Hematopoietic multipotent progenitor cell treated with erythropoietin and hydrocortisone succinate and interleukin-3 and kit ligand, for 8 days (in vitro differentiated cells): ENCODE measurements at regions not wholly inside any gene's neighbourhood (a gene's known extent, or its start where the extent isn't known, plus 50 kb on each side); places are given as distances from the start of the nearest gene placed in this dataset.

Experiments used
- DNase-seq: peaks from one replicate; pipeline ENCODE4 v3.0.0-alpha.2; 2015

- no peak for DNase-seq
These were observed 98.6 kb downstream of the FHDC1 start for GRCh38 chr4:153034681-153035080.

GRCh38 chr4:153036931-153037482 is 100.9 kb downstream of the FHDC1 start:
- DNase-seq = no peak

GRCh38 chr4:153038623-153039311 is 102.6 kb downstream of the FHDC1 start:
- DNase-seq = no peak

GRCh38 chr4:153039542-153040185 is 103.5 kb downstream of the FHDC1 start:
- DNase-seq = no peak

DNA sequence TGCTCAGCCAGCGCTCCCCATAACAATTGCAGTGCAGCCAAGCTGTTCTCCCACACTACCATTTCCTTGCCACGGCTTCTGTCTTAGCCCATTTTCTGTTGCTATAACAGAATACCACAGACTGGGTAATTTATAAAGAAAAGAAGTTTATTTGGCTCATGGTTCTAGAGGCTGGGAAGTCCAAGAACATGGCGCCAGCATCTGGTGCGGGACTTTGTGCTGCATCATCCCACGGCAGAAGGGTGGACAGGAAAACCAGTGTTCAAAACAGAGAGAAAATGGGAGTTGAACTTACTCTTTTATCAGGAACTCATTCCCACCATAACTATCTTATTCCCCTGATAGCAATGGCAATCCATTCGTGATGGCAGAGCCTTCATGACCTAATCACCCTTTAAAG is 104.6 kb downstream of the FHDC1 start:
- no peak for DNase-seq

DNA sequence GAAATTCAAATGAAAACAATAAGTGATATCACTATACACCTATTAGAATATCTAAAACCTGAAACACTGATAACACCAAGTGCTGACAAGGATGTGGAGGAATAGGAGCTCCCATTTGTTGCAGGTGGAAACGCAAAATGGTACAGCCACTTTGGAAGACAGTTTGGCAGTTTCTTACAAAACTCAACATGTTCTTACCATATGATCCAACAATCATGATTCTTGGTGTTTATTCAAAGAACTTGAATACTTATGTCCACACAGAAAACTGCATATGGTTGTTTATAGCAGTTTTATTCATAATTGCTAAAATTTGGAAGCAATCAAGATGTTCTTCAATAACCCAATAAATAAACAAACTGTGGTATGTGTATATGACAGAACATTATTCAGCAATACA is 107.9 kb downstream of the FHDC1 start:
- DNase-seq = no peak

GRCh38 chr4:153045111-153045982 is 109.2 kb downstream of the FHDC1 start:
- DNase-seq = no peak

- DNase-seq = no peak
These were observed 122.5 kb downstream of the FHDC1 start for GRCh38 chr4:153058671-153059060.

DNA sequence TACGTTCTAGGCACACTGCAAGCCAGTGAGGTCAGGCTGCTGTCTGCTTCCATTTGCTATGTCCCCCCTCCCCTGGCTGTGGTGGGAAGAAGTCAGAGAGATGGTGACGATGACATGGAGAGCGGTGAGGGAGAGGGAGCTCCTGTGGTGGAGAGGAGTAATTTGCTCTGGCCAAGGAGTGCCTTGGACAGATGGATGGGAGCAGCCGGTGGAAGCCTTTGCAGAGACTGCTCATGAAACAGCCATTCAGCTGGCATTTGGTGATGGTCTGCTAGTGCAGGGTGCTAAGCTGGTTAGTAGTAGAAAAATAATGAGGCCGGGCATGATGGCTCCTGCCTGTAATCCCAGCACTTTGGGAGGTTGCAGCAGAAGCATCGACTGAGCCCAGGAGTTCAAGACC is 124.1 kb downstream of the FHDC1 start:
- no peak for DNase-seq

DNA sequence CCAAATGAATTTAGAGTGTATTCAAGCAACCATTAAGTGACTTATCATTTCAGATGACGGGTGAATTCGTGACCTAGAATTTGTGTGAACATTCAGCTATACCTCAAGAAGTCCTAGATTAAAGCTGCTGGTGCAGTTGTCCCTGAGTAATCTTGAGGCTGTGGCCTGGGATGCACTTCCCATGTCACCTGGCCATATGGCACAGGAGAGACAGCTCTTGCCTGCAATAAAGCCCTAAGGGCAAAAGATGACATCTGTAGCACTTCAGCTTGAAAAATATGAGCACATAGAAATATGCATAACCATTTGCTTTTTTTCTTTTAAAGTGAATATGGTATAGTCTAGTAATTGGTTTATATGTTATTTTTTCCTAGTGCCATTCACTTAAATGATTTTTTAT is 125.8 kb downstream of the FHDC1 start:
- DNase-seq = no peak

DNA sequence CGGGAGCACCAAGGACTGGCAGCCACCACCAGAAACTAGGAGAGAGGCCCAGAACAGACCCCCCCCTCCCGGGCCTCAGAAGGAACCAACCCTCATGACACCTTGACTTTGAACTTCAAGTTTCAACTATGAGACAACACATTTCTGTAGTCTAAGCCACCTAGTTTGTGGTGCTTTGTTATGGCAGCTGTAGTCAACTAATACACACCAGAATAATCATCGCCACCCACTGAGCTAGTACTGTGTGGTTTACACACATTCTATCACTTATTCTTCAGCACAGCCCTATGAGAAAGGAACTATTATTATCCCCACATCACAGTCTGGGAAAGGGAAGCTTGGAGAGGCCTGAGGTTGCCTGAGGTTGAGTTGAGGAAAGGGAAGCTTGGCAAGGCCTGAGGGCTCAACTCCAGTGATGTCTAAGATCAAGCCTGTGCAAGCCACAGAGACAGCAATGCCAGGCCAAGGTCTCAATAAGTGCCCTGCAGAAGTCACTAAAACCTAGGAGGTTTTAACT is 126.6 kb downstream of the FHDC1 start:
- no peak for DNase-seq

GRCh38 chr4:153063490-153063889 is 127.4 kb downstream of the FHDC1 start:
- DNase-seq = no peak

- no peak for DNase-seq
These were observed 128.4 kb downstream of the FHDC1 start for GRCh38 chr4:153064571-153064970.

- DNase-seq = no peak
These were observed 129.2 kb downstream of the FHDC1 start for GRCh38 chr4:153065276-153065675.

GRCh38 chr4:153067376-153067775 is 131.3 kb downstream of the FHDC1 start:
- no peak for DNase-seq

DNA sequence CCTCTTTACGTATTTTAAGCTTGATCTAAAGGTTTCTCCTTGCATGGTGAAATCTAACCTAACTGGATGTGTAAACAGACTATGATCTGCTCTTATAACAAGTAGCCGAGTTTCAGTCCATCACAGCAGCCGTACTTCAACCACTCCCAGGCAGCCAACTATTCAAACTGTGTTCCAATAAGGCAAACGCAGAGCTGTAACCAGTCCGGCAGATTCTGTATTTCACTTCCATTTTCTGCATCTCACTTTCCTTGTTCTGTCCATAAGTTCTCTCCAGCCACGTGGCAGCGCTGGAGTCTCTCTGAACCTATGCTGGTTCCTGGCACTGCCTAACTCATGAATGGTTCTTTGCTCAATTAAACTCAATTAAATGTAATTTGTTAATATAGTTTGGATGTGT is 132.6 kb downstream of the FHDC1 start:
- no peak for DNase-seq

- DNase-seq = no peak
These were observed 132.2 kb upstream of the TRIM2 start for GRCh38 chr4:153071958-153072598.

DNA sequence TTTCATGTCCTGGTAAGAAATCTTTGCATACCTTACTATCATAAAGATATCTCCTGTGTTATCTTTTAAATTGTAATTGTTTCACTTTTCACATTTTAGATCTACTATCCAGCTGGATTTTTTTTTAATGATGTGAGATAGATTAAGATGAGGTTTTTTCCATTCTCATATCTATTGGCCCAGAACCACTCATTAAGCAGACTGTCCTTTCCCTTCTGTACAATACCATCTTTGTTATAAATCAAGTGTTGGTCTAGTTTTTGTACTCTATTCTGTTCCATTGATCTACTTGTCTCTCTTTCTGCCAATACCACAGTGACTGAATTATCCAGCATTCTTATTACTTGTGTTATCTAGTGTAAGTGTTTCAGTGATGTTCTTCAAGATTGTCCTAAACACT is 131.6 kb upstream of the TRIM2 start:
- no peak for DNase-seq

DNA sequence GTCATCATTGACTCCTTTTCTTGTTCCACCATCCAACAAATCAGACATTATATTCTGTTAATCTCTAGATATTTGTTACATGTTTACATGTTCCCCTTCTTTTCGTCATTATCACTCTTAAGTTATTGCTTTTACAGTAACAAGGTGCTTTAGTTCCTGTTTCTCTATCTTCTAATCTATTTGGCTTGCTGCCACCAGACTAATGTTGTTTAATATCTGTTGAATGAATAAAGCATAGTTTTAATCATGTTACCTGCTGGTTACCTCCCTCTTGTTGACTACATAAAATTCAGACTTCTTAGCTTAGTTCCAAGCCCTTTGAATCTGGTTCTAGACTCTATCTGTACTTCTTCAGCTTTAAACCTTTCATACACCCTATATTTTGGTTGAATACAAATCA is 129.8 kb upstream of the TRIM2 start:
- peak; percentile 25 for DNase-seq

- DNase-seq = no peak
These were observed 129.2 kb upstream of the TRIM2 start for GRCh38 chr4:153074936-153075630.

- DNase-seq = no peak
These were observed 128.3 kb upstream of the TRIM2 start for GRCh38 chr4:153075836-153076518.

DNA sequence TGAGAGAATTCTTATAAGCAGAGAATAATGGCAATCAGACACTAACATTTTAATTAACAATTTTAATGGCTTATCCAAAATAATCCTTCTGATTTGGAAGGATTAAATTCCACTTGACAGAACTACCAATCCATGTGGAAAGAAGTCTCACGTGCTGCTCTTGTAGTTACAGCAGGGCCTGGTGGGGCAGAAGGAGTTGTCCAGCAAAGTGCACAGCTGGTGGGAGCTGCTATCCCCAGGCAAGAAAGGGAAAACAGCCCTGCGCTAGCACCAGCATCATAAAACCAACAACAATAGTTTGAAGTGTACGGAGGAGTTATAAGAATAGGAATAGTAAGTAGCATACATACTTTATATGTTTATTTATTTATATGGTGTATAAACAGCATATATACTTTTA is 127.4 kb upstream of the TRIM2 start:
- no peak for DNase-seq
